ENCODE measurements at regions not wholly inside any gene's neighbourhood (a gene's known extent, or its start where the extent isn't known, plus 50 kb on each side); places are given as distances from the start of the nearest gene placed in this dataset.
A peak's percentile ranks its signal among the peaks of the same experiment; 100 is the strongest.

DNA sequence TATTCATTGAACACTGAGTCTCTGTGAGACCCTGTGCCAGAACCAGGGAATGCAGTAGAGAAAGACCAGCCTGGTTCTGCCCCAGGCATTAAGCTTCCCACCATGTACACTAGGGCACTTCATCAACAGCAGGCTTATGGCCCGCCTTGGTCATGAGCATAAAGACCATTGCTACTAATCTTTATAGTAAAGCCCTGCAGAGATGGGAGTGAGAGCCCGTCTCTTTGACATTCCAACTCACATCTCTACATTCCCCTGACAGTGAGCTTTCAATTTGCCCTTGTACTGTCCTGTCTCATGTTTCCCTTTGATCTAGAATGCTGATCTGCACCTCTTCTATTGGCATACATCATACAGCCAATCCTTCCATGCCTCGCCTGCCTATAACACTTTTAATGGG lies 211.8 kb upstream of the ARL4C start:
- Histone ChIP-seq H4K5ac (ENCODE audit: insufficient read length, low read depth, low read length) (no peak overlapping the region), H3K18ac (ENCODE audit: extremely low read depth, low read length) (peak overlapping the region; percentile 87), H4K91ac (replicated peaks; ENCODE audit: insufficient read length, low read length) (no peak overlapping the region), H3K9ac (replicated peaks in 1 of 4; ENCODE audit: extremely low read depth in 1 of 4, low read depth in 3 of 4, low read length in 3 of 4) (no peak overlapping the region), H2BK20ac (ENCODE audit: low read length) (peak overlapping the region; percentile 34; the same call in 1 of the 2 replicates), H2AFZ (ENCODE audit: low read length) (no peak overlapping the region), H3K36me3 (ENCODE audit: control insufficient read depth in 2 of 4, insufficient read depth in 4 of 4, low read length in 3 of 4) (no peaks in the 10 kb centered on the region), H2AK5ac (ENCODE audit: low read depth, low read length) (no peak overlapping the region), H3K27ac (ENCODE audit: low read depth, low read length) (no peak overlapping the region), H4K8ac (ENCODE audit: extremely low read depth, insufficient read depth, low read length) (no peak overlapping the region), H2BK120ac (replicated peaks; ENCODE audit: low read depth, low read length) (no peak overlapping the region), H3K23me2 (ENCODE audit: low read depth, low read length) (no peaks in the 10 kb centered on the region), H3K14ac (ENCODE audit: insufficient read length) (no peak overlapping the region), H3K4me1 (replicated peaks in 1 of 4; ENCODE audit: control insufficient read depth in 3 of 4, insufficient read depth in 4 of 4, low read length in 3 of 4) (peaks cover 5 to 29% (median 18%) of the 10 kb centered on the region in 4 experiments; a peak in 6 of 7 replicates), H4K20me1 (replicated peaks in 1 of 2; ENCODE audit: control insufficient read depth in 1 of 2, insufficient read depth in 2 of 2, low read length in 2 of 2) (no peaks in the 10 kb centered on the region), H3K23ac (ENCODE audit: insufficient read length) (no peak overlapping the region), H3K4me2 (ENCODE audit: insufficient read depth in 1 of 2, low read depth in 2 of 2, low read length in 2 of 2) (peak overlapping the region in 1 of 2 experiments; percentile 54; a peak in 1 of 4 replicates), H3K4ac (replicated peaks; ENCODE audit: insufficient read length, low read depth, low read length) (no peak overlapping the region), H3K27me3 (replicated peaks in 1 of 4; ENCODE audit: control insufficient read depth in 3 of 4, extremely low read depth in 1 of 4, insufficient read depth in 3 of 4, low read length in 3 of 4) (peaks cover 0 to 18% (median 10%) of the 10 kb centered on the region in 4 experiments; a peak in 4 of 7 replicates), H2BK5ac (ENCODE audit: low read depth, low read length) (no peak overlapping the region), H3K4me3 (ENCODE audit: extremely low read depth in 1 of 4, insufficient read depth in 2 of 4, low read depth in 3 of 4, low read length in 4 of 4) (no peak overlapping the region), H2BK15ac (ENCODE audit: low read length) (no peak overlapping the region), H3K79me2 (ENCODE audit: control insufficient read depth in 1 of 2, insufficient read depth in 2 of 2, low read length in 2 of 2) (no peaks in the 10 kb centered on the region), H2BK12ac (ENCODE audit: low read depth, low read length) (peak overlapping the region; percentile 69; the same call in 1 of the 2 replicates), H3K56ac (replicated peaks; ENCODE audit: insufficient read length, low read depth, low read length) (no peak overlapping the region), H3K9me3 (ENCODE audit: insufficient read depth in 2 of 2, low read depth in 1 of 2, low read length in 1 of 2) (no peaks in the 10 kb centered on the region), H3K79me1 (ENCODE audit: low read depth, low read length) (no peaks in the 10 kb centered on the region)
- POLR2A ChIA-PET (ENCODE audit: partially characterized antibody): no interaction called here
- DNase-seq (ENCODE audit: low read depth in 1 of 2, low spot score in 2 of 2): no peak
- peak; percentile 39 for FAIRE-seq
- 83% methylated on average over 3 of the region's 3 CpGs; no CpG with 5 or more reads in 1 of the 2 experiments for WGBS, 2 experiments (ENCODE audit: extremely low coverage in 1 of 2, insufficient coverage in 1 of 2, insufficient read length in 1 of 2, insufficient replicate concordance in 2 of 2, low coverage in 1 of 2, low lambda C conversion rate in 2 of 2, missing lambda C conversion rate in 1 of 2)
- CTCF ChIA-PET (ENCODE audit: partially characterized antibody): interaction anchor here (1.0 to 1.9 kb wide), 5 partner anchors 15 to 163 kb away, joined by 3 to 6 read pairs (median 4); no protein-coding TSS in a partner anchor
- TF ChIP-seq, protein P1, sequence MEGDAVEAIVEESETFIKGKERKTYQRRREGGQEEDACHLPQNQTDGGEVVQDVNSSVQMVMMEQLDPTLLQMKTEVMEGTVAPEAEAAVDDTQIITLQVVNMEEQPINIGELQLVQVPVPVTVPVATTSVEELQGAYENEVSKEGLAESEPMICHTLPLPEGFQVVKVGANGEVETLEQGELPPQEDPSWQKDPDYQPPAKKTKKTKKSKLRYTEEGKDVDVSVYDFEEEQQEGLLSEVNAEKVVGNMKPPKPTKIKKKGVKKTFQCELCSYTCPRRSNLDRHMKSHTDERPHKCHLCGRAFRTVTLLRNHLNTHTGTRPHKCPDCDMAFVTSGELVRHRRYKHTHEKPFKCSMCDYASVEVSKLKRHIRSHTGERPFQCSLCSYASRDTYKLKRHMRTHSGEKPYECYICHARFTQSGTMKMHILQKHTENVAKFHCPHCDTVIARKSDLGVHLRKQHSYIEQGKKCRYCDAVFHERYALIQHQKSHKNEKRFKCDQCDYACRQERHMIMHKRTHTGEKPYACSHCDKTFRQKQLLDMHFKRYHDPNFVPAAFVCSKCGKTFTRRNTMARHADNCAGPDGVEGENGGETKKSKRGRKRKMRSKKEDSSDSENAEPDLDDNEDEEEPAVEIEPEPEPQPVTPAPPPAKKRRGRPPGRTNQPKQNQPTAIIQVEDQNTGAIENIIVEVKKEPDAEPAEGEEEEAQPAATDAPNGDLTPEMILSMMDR (IDR thresholded peaks at IDR 0.05; ENCODE audit: control extremely low read depth in 1 of 3, insufficient read depth in 1 of 3, low read depth in 1 of 3, low read length in 3 of 3): no peak
- TF ChIP-seq RNF2 (IDR thresholded peaks at IDR 0.05; ENCODE audit: borderline replicate concordance, low read depth, low read length, missing control alignments, poor library complexity, severe bottlenecking): no peak
- TF ChIP-seq RFX5 (IDR thresholded peaks at IDR 0.05; ENCODE audit: borderline replicate concordance, low read depth, low read length): no peak
- TF ChIP-seq SIN3A (conservative IDR thresholded peaks at IDR 0.05 in 1 of 2, IDR thresholded peaks at IDR 0.05 in 1 of 2; ENCODE audit: low read depth in 1 of 2, low read length in 2 of 2): no peak
